Transverse colon (tissue), 4 donors: ENCODE measurements at regions not wholly inside any gene's neighbourhood (a gene's known extent, or its start where the extent isn't known, plus 50 kb on each side); places are given as distances from the start of the nearest gene placed in this dataset.

Source experiments
- DNase-seq: peaks from one replicate; pipeline ENCODE4 v3.0.0-alpha.2; 2019
- H3K27ac ChIP-seq, 4 donors: fragments of 200-600 bp; sonication (generic); 2 replicates each; pipeline ENCODE4 v1.5.1; 2016 to 2018; ENCODE audit warnings: inconsistent platforms in 4 of 4
- H3K27me3 ChIP-seq: fragments of 200-600 bp; sonication (generic); 2 replicates; pipeline ENCODE4 v1.5.1; 2017; ENCODE audit warnings: inconsistent platforms
- H3K36me3 ChIP-seq, 4 donors: fragments of 200-600 bp; sonication (generic); 2 replicates each; pipeline ENCODE4 v1.5.1; 2017 to 2019; ENCODE audit warnings: inconsistent platforms in 4 of 4
- H3K4me1 ChIP-seq, 4 donors: fragments of 200-600 bp; sonication (generic); 2 replicates each; pipeline ENCODE4 v1.5.1; 2017 to 2020; ENCODE audit warnings: inconsistent platforms in 4 of 4
- H3K4me3 ChIP-seq, 4 donors: fragments of 200-600 bp; sonication (generic); 1 replicate in 1 of 4; 2 replicates in 3 of 4; pipeline versions ENCODE4 v1.5.1 to v1.6.1; 2017 to 2019; ENCODE audit warnings: inconsistent platforms in 4 of 4
- H3K9me3 ChIP-seq, 2 donors: fragments of 200-600 bp; sonication (generic); 2 replicates each; pipeline ENCODE4 v1.5.1; 2017 to 2019; ENCODE audit warnings: inconsistent platforms in 2 of 2
- EP300 ChIP-seq: sonication (generic); formaldehyde crosslinking; IDR thresholded peaks from one replicate; pipeline ENCODE4 v1.6.1; 2017; ENCODE audit warnings: antibody characterized with exemption, low read depth
- POLR2A ChIP-seq: fragments of 450-650 bp; IDR thresholded peaks from one replicate; pipeline ENCODE4 v1.6.1; 2016; ENCODE audit warnings: antibody characterized with exemption, mild to moderate bottlenecking, moderate library complexity
- POLR2AphosphoS5 ChIP-seq, 3 donors: sonication (generic); formaldehyde crosslinking; IDR thresholded peaks; one replicate each; pipeline ENCODE4 v1.6.1; 2016; ENCODE audit warnings: antibody characterized with exemption in 3 of 3
- WGBS, 2 donors: methylation state at CpG; one replicate each; pipeline ENCODE4 v1.1.5; 2018; ENCODE audit warnings: low coverage in 1 of 2; 5-methylcytosine and 5-hydroxymethylcytosine counted together
- in situ Hi-C, 4 donors: fragments of 200-750 bp; cut with MboI; loops; one replicate each; pipeline versions ENCODE4 v1.15.0 to v1.15.1; 2017; ENCODE audit warnings: low sequenced_read_pairs in 3 of 4, low pct_ligation_motif_present in 1 of 4, low pct_unique_long_range_greater_than_20kb in 1 of 4
- intact Hi-C: fragments of 100-400 bp; cut with DNase I; formaldehyde crosslinking; loops from one replicate; pipeline ENCODE4 v1.15.1; 2023; ENCODE audit warnings: low total_unique reads
- TF ChIP-seq, protein P1 (sequence below), 5 experiments: fragments of 200-600 bp in 3 of 5; fragments of 450-650 bp in 2 of 5; sonication (generic) in 3 of 5; IDR thresholded peaks; 1 replicate in 2 of 5; 2 replicates in 3 of 5; pipeline ENCODE4 v1.5.1; 2016 to 2017; ENCODE audit warnings: antibody characterized with exemption in 5 of 5, inconsistent platforms in 3 of 5, mild to moderate bottlenecking in 2 of 5, moderate library complexity in 1 of 5

DNA sequence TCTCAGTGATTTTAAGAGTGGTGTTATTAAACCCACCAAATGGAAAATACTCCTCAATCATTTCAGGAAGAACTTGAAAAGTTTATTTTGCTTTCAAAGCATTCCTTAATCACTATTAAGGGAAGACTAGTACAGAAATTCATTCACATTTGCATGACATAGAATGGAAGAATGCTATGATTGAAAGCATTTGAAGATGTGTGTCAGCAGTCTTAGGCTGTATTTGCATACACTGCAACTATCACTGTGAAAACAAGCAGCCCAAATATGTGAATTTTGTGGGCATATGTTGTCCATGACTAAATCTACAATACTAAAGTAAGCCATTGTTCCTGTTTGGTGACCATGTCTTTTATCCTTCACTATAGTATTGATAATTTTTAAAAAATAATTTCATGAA lies 95.8 kb downstream of the CNTN3 start:
- Histone ChIP-seq H3K9me3 (no peaks in the 10 kb centered on the region), H3K4me3 (no peak overlapping the region), H3K36me3 (no peaks in the 10 kb centered on the region), H3K27ac (no peak overlapping the region), H3K4me1 (no peaks in the 10 kb centered on the region), H3K27me3 (no peaks in the 10 kb centered on the region)
- TF ChIP-seq POLR2AphosphoS5 (IDR thresholded peaks at IDR 0.05) (no peak), EP300 (no peak), POLR2A (no peak)
- TF ChIP-seq, protein P1, sequence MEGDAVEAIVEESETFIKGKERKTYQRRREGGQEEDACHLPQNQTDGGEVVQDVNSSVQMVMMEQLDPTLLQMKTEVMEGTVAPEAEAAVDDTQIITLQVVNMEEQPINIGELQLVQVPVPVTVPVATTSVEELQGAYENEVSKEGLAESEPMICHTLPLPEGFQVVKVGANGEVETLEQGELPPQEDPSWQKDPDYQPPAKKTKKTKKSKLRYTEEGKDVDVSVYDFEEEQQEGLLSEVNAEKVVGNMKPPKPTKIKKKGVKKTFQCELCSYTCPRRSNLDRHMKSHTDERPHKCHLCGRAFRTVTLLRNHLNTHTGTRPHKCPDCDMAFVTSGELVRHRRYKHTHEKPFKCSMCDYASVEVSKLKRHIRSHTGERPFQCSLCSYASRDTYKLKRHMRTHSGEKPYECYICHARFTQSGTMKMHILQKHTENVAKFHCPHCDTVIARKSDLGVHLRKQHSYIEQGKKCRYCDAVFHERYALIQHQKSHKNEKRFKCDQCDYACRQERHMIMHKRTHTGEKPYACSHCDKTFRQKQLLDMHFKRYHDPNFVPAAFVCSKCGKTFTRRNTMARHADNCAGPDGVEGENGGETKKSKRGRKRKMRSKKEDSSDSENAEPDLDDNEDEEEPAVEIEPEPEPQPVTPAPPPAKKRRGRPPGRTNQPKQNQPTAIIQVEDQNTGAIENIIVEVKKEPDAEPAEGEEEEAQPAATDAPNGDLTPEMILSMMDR (IDR thresholded peaks at IDR 0.05) = no peak
- in situ Hi-C loops (no loop called here), intact Hi-C loops (no loop called here)
- no peak for DNase-seq

DNA sequence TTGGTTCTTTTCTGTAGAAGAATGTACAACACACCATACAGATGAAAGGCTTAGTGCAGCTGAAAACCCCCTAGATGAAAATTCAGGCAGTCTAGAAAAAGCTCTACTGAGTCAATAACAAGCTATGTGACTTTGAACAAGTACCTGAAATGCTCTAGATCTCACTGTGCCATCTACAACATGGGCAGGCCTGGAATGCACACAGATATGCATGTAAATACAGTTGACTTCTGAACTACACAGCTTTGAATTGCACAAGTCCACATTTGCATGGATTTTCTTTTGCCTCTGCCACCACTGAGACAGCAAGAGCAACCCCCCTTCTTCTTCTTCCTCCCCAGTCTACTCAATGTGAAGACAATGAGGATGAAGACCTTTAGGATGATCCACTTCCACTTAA lies 98.4 kb downstream of the CNTN3 start:
- Histone ChIP-seq H3K4me3 (no peak overlapping the region), H3K36me3 (no peaks in the 10 kb centered on the region), H3K27me3 (no peaks in the 10 kb centered on the region), H3K27ac (no peak overlapping the region), H3K4me1 (no peaks in the 10 kb centered on the region), H3K9me3 (no peaks in the 10 kb centered on the region)
- intact Hi-C loops (no loop called here), in situ Hi-C loops (no loop called here)
- no peak for TF ChIP-seq POLR2A
- TF ChIP-seq, protein P1 (IDR thresholded peaks at IDR 0.05) = no peak
- TF ChIP-seq EP300 = no peak
- no peak for TF ChIP-seq POLR2AphosphoS5 (IDR thresholded peaks at IDR 0.05)
- DNase-seq = no peak

DNA sequence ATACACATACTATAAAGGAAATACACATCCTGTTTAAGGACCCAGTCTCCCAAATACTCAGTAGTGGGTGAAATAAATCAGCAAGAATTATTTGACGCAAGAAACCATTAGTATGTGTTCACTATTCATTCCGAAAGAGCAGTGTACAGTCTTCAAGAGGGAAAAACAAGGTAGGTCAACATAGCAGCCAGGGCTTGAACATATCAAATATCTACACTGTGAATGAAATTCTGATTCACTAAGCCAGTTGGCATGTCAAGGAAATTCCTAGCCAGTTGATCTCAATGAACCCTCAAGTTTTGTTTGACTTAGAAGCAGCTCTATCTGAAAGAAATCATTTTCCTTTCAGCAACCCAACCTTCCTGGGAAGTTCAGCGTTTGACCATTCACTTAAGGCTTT lies 99.0 kb downstream of the CNTN3 start:
- in situ Hi-C loops = no loop called here
- Histone ChIP-seq H3K27ac (no peak overlapping the region), H3K4me1 (no peaks in the 10 kb centered on the region), H3K9me3 (no peaks in the 10 kb centered on the region), H3K36me3 (no peaks in the 10 kb centered on the region), H3K27me3 (no peaks in the 10 kb centered on the region), H3K4me3 (no peak overlapping the region)
- DNase-seq = no peak
- intact Hi-C loops = no loop called here
- whole genome bisulfite sequencing, 2 donors = 85 to 91% methylated on average over 3 of the region's 3 CpGs
- no peak for TF ChIP-seq POLR2A
- no peak for TF ChIP-seq EP300
- no peak for TF ChIP-seq POLR2AphosphoS5 (IDR thresholded peaks at IDR 0.05)
- TF ChIP-seq, protein P1 (IDR thresholded peaks at IDR 0.05) = no peak

DNA sequence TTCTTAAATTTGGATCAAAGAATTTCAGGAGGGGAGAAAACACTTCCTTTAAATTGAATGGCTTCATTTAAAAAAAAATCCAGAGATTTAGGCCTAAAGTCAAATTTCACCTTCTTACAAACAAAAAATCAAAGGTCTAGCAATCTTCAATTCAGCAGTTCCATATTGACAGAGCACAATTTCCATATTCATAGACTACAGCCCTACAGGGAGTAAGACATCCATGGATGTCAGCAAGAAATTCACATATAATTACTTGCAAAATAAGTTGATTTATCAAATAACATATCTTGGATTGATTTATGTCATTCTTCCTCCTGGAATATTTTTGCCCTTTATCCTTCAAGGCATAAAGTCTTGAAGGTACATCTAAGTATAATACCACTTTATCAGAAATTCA lies 103.4 kb downstream of the CNTN3 start:
- TF ChIP-seq POLR2AphosphoS5 (IDR thresholded peaks at IDR 0.05) (no peak), POLR2A (no peak), EP300 (no peak)
- TF ChIP-seq, protein P1 (IDR thresholded peaks at IDR 0.05) = no peak
- intact Hi-C loops (no loop called here), in situ Hi-C loops (no loop called here)
- Histone ChIP-seq H3K4me3 (no peak overlapping the region), H3K4me1 (no peaks in the 10 kb centered on the region), H3K27ac (no peak overlapping the region), H3K36me3 (no peaks in the 10 kb centered on the region), H3K27me3 (no peaks in the 10 kb centered on the region), H3K9me3 (no peaks in the 10 kb centered on the region)
- no peak for DNase-seq
